ENCODE measurements at regions not wholly inside any gene's neighbourhood (a gene's known extent, or its start where the extent isn't known, plus 50 kb on each side); places are given as distances from the start of the nearest gene placed in this dataset.
"Not testable (repeated sequence)": the region's sequence is repeated elsewhere in the genome, so short reads cannot be mapped to it uniquely, and the experiment has no call there.

DNA sequence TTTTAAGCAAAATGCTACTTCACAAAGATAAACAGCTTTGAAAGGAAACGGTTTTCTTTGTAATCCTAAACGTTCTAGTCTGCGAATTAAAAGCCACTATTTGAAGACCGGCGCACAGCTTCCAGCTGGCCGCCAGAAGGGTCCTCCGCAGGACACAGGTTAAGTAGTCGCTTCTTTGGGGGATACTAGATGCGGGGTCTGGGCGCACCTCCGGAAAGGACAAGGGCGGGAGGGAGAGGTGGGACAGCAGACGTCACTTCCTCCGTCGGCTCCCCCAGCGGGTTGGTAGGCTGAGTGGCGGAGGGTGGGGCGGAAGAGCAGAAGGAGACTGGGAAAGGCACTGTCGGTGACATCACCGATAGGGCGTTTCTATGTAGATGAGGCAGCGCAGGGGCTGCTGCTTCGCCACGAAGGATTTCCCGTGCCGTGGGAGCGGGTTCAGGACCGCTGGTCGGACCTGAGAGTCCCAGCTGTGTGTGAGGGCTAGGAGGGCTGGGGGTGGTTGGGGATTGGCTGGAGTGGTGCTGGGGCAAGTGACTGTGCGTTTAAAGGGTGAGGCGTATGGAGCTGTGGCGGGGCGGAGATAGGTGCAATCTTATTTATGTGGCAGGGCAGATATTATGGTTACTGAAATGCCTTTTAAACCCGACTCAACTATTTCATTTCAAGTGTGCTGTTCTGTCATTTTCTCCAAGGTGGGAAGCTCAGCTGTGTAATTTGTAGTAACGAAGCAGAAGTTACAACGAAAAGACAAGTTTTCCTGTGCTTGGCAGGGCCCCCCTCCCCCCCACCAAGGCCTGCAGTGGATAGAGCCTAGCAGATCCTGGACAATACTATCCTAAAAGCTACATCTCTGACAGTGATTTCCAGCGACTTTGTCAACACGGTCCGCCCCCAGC is 158.3 kb upstream of the NOTCH2NLA start (continued):
- TF ChIP-seq GATAD2B (IDR thresholded peaks at IDR 0.05; ENCODE audit: borderline replicate concordance) (peak; percentile 49; the same call in 1 of the 2 replicates), CREB1 (IDR thresholded peaks at IDR 0.05) (peak; percentile 63; the same call in 1 of the 2 replicates), CREB1 (CRISPR knock-in tag; IDR thresholded peaks at IDR 0.05) (0 out of 2 replicates have a peak, but pooled peaks have one; percentile 21), ARID1B (IDR thresholded peaks at IDR 0.05) (peak; percentile 51), ZNF830 (CRISPR knock-in tag; IDR thresholded peaks at IDR 0.05) (peak; percentile 94), POLR2A (conservative IDR thresholded peaks at IDR 0.05) (peak; percentile 100), TEAD4 (IDR thresholded peaks at IDR 0.05; ENCODE audit: low read length) (peak; percentile 75), ETV6 (IDR thresholded peaks at IDR 0.05; ENCODE audit: borderline replicate concordance in 1 of 2, low read depth in 2 of 2, low read length in 1 of 2) (peak in 1 of 2 experiments; percentile 68; a peak in 2 of 4 replicates), ZBTB17 (CRISPR knock-in tag; IDR thresholded peaks at IDR 0.05) (peak; percentile 93), PTBP1 (IDR thresholded peaks at IDR 0.05; ENCODE audit: low read depth, low read length) (peak; percentile 88; the same call in 1 of the 2 replicates), ZBTB8A (IDR thresholded peaks at IDR 0.05; ENCODE audit: partially characterized antibody) (peak; percentile 72), JUND (IDR thresholded peaks at IDR 0.05; ENCODE audit: borderline replicate concordance, low read depth, low read length) (peak; percentile 20; the same call in 1 of the 2 replicates), BRD9 (IDR thresholded peaks at IDR 0.05; ENCODE audit: low read depth, partially characterized antibody) (peak; percentile 58), MBD2 (IDR thresholded peaks at IDR 0.05; ENCODE audit: borderline replicate concordance, low read depth) (peak; percentile 88), HDAC6 (IDR thresholded peaks at IDR 0.05; ENCODE audit: low read depth, low read length) (peak; percentile 78; the same call in 1 of the 2 replicates), FOXA3 (CRISPR knock-in tag; conservative IDR thresholded peaks at IDR 0.05 in 1 of 2, IDR thresholded peaks at IDR 0.05 in 1 of 2) (peak in 1 of 2 experiments; percentile 68; a peak in 1 of 4 replicates), ATF1 (tag; IDR thresholded peaks at IDR 0.05) (peak; percentile 81), PHB (CRISPR knock-in tag; IDR thresholded peaks at IDR 0.05) (peak; percentile 98; the same call in 1 of the 2 replicates), CC2D1A (IDR thresholded peaks at IDR 0.05) (0 out of 2 replicates have a peak, but pooled peaks have one; percentile 20), POLR2AphosphoS2 (IDR thresholded peaks at IDR 0.05; ENCODE audit: low read length) (peak; percentile 94)
- TF ChIP-seq, protein P1, sequence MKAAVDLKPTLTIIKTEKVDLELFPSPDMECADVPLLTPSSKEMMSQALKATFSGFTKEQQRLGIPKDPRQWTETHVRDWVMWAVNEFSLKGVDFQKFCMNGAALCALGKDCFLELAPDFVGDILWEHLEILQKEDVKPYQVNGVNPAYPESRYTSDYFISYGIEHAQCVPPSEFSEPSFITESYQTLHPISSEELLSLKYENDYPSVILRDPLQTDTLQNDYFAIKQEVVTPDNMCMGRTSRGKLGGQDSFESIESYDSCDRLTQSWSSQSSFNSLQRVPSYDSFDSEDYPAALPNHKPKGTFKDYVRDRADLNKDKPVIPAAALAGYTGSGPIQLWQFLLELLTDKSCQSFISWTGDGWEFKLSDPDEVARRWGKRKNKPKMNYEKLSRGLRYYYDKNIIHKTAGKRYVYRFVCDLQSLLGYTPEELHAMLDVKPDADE (conservative IDR thresholded peaks at IDR 0.05; ENCODE audit: control insufficient read depth, low read depth, low read length), result peak; percentile 69; the same call in 1 of the 2 replicates
- TF ChIP-seq, protein P2, sequence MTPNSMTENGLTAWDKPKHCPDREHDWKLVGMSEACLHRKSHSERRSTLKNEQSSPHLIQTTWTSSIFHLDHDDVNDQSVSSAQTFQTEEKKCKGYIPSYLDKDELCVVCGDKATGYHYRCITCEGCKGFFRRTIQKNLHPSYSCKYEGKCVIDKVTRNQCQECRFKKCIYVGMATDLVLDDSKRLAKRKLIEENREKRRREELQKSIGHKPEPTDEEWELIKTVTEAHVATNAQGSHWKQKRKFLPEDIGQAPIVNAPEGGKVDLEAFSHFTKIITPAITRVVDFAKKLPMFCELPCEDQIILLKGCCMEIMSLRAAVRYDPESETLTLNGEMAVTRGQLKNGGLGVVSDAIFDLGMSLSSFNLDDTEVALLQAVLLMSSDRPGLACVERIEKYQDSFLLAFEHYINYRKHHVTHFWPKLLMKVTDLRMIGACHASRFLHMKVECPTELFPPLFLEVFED (CRISPR knock-in tag; conservative IDR thresholded peaks at IDR 0.05), result peak; percentile 100
- not testable (repeated sequence) for TF ChIP-seq TEAD4 (CRISPR knock-in tag; IDR thresholded peaks at IDR 0.05; ENCODE audit: borderline replicate concordance); ETV6 (CRISPR knock-in tag; IDR thresholded peaks at IDR 0.05; ENCODE audit: borderline replicate concordance); JUND (tag; IDR thresholded peaks at IDR 0.05; ENCODE audit: borderline replicate concordance, low read depth, low read length); ATF1 (CRISPR knock-in tag; IDR thresholded peaks at IDR 0.05)
- TF ChIP-seq, protein P3, sequence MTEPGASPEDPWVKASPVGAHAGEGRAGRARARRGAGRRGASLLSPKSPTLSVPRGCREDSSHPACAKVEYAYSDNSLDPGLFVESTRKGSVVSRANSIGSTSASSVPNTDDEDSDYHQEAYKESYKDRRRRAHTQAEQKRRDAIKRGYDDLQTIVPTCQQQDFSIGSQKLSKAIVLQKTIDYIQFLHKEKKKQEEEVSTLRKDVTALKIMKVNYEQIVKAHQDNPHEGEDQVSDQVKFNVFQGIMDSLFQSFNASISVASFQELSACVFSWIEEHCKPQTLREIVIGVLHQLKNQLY (CRISPR knock-in tag; conservative IDR thresholded peaks at IDR 0.05), result peak in 1 of 2 experiments; percentile 98; a peak in 2 of 4 replicates

Data from K562 (cell line).